Caco-2 (cell line): ENCODE measurements at regions not wholly inside any gene's neighbourhood (a gene's known extent, or its start where the extent isn't known, plus 50 kb on each side); places are given as distances from the start of the nearest gene placed in this dataset.

Experiments used
- BruUV-seq: library from RNA; stranded (reverse); fragments of 400-500 nt; replicated peaks from 2 replicates; lab custom pipeline; 2021; lab: Mats Ljungman, UMichigan
- CTCF ChIA-PET: fragments of 300-600 bp; sonication (Branson Sonifier 250); formaldehyde crosslinking; loops from one replicate; lab custom pipeline; 2022; ENCODE audit warnings: antibody characterized with exemption; lab: Charles Lee
- POLR2A ChIA-PET: fragments of 300-600 bp; sonication (Branson Sonifier 250); formaldehyde crosslinking; loops from one replicate; lab custom pipeline; 2022; ENCODE audit warnings: antibody characterized with exemption; lab: Charles Lee
- DNase-seq, 2 experiments: peaks; one replicate each; pipeline versions ENCODE4 v3.0.0 to v3.0.0-alpha.2; 2020 to 2022
- H3K27me3 ChIP-seq: replicated peaks from 2 replicates; pipeline ENCODE4 v1.6.0; 2011; ENCODE audit warnings: low read length; ENCODE audit not compliant: control insufficient read depth, insufficient read depth
- H3K36me3 ChIP-seq: 2 replicates; pipeline ENCODE4 v1.5.1; 2011; ENCODE audit warnings: low read length; ENCODE audit not compliant: control insufficient read depth, insufficient read depth
- H3K4me1 ChIP-seq: fragments of 250-450 bp; sonication (Bioruptor Pico); 2 replicates; pipeline ENCODE4 v1.5.1; 2020; ENCODE audit warnings: mild to moderate bottlenecking
- H3K4me3 ChIP-seq: 2 replicates; pipeline ENCODE4 v1.5.1; 2011; ENCODE audit warnings: low read depth, mild to moderate bottlenecking, control low read depth, low read length
- H3K9me3 ChIP-seq: fragments of 250-450 bp; sonication (Bioruptor Pico); 2 replicates; pipeline ENCODE4 v1.5.1; 2020; ENCODE audit warnings: mild to moderate bottlenecking, moderate library complexity
- H3K27ac Mint-ChIP-seq: one replicate; pipeline ENCODE4 v1.8.0; 2022; ENCODE audit warnings: mixed read lengths; ENCODE audit not compliant: unreplicated experiment
- H3K27me3 Mint-ChIP-seq: one replicate; pipeline ENCODE4 v1.8.0; 2022; ENCODE audit warnings: mixed read lengths; ENCODE audit not compliant: insufficient read depth, unreplicated experiment
- H3K36me3 Mint-ChIP-seq: one replicate; pipeline ENCODE4 v1.8.0; 2022; ENCODE audit warnings: mild to moderate bottlenecking, mixed read lengths; ENCODE audit not compliant: insufficient read depth, unreplicated experiment
- H3K4me1 Mint-ChIP-seq: one replicate; pipeline ENCODE4 v1.8.0; 2022; ENCODE audit warnings: low read depth, mixed read lengths; ENCODE audit not compliant: unreplicated experiment
- H3K4me3 Mint-ChIP-seq: one replicate; pipeline ENCODE4 v1.8.0; 2022; ENCODE audit warnings: mild to moderate bottlenecking, moderate library complexity, mixed read lengths; ENCODE audit not compliant: unreplicated experiment
- H3K9me3 Mint-ChIP-seq: one replicate; pipeline ENCODE4 v1.8.0; 2022; ENCODE audit warnings: mixed read lengths; ENCODE audit not compliant: unreplicated experiment
- intact Hi-C: fragments of 100-400 bp; cut with micrococcal nuclease; formaldehyde crosslinking; loops from one replicate; pipeline ENCODE4 v1.10.0; 2022; ENCODE audit not compliant: unreplicated experiment
- TF ChIP-seq, protein P1 (sequence below), 2 experiments: fragments of 200-600 bp in 1 of 2; IDR thresholded peaks; 1 replicate in 1 of 2; 2 replicates in 1 of 2; pipeline versions ENCODE4 v1.5.1 to v1.8.0; 2011 to 2022; ENCODE audit warnings: antibody characterized with exemption in 1 of 2, control low read depth in 1 of 2, inconsistent platforms in 1 of 2, low read depth in 1 of 2, low read length in 1 of 2, mild to moderate bottlenecking in 1 of 2, moderate library complexity in 1 of 2; ENCODE audit not compliant: insufficient read depth in 1 of 2, severe bottlenecking in 1 of 2, unreplicated experiment in 1 of 2

DNA sequence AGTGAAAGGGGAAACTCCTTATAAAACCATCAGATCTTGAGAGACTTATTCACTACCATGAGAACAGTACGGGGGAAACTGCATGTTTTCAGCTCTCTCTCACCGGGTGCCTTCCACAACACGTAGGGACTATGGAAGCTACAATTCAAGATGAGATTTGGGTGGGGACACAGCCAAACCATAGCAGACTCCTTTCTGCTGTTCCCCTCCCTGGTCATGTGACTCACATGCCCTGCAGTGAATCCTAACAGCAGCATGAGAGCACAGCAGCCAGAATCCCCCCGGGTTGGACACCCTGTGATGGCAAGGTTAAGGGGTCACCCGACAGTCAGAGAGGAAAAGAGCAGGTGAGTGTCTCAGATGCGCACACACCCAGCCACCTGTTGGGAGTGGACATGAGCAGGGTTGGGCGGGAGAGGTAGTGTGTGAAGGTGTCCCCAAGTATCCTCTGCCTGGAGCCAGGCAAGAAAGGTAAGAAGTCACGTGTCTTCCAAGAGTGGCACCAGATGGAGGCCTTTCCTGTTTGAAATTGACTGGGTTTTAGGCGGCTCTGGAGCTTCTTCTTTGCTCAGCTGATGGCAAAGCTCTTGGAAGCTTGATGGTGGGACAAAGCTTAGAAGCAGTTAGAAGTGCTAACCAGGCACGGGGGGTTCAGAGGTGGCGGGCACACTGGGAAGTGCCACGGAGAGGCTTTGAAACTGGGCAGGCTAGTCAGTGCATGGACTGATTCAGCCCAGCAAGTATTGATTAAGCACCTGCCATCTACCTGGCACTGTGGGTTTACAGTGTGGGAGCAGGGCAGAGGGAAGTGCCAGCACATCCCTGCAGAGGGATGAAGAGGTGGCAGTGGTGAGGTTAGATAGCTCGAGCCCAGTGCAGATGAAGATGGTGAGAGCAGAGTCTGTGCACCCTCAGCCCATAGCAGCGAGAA lies 68.7 kb downstream of the RHOB start:
- H3K36me3 Mint-ChIP-seq: no peaks in the 10 kb centered on the region
- Histone ChIP-seq H3K36me3 (no peaks in the 10 kb centered on the region), H3K27me3 (no peaks in the 10 kb centered on the region), H3K4me1 (no peaks in the 10 kb centered on the region), H3K9me3 (0 out of 2 replicates have a peak, but pooled peaks cover 3% of the 10 kb centered on the region), H3K4me3 (no peak overlapping the region)
- H3K4me3 Mint-ChIP-seq: no peak overlapping the region
- no peak for DNase-seq
- no peaks in the 10 kb centered on the region for H3K27me3 Mint-ChIP-seq
- H3K27ac Mint-ChIP-seq: no peak overlapping the region
- intact Hi-C loops: no loop called here
- H3K4me1 Mint-ChIP-seq: no peaks in the 10 kb centered on the region
- BruUV-seq: no TSS peak
- ChIA-PET CTCF (no interaction called here), POLR2A (no interaction called here)
- TF ChIP-seq, protein P1, sequence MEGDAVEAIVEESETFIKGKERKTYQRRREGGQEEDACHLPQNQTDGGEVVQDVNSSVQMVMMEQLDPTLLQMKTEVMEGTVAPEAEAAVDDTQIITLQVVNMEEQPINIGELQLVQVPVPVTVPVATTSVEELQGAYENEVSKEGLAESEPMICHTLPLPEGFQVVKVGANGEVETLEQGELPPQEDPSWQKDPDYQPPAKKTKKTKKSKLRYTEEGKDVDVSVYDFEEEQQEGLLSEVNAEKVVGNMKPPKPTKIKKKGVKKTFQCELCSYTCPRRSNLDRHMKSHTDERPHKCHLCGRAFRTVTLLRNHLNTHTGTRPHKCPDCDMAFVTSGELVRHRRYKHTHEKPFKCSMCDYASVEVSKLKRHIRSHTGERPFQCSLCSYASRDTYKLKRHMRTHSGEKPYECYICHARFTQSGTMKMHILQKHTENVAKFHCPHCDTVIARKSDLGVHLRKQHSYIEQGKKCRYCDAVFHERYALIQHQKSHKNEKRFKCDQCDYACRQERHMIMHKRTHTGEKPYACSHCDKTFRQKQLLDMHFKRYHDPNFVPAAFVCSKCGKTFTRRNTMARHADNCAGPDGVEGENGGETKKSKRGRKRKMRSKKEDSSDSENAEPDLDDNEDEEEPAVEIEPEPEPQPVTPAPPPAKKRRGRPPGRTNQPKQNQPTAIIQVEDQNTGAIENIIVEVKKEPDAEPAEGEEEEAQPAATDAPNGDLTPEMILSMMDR (IDR thresholded peaks at IDR 0.05; ENCODE audit: insufficient read depth in 1 of 2, low read depth in 1 of 2, low read length in 1 of 2, severe bottlenecking in 1 of 2, unreplicated experiment in 1 of 2): no peak
- H3K9me3 Mint-ChIP-seq: peaks cover 9% of the 10 kb centered on the region

DNA sequence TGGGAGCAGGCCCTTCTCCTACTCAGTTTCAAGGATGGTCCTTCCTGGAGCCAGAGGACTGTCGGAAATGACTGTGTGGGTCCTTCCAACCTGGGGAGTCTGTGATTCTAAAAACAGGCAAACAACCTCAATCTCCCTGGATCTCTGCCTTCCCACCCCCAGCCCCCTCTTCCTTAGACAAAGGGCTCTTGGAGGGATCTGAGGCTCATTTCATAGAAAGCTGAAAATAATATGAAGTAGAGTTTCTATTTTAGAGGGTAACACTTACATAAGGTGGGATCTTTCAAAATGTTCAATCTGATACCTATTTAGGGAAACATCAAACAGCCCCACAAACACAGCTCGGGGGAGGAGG lies 69.4 kb downstream of the RHOB start:
- Histone ChIP-seq H3K36me3 (no peaks in the 10 kb centered on the region), H3K4me3 (no peak overlapping the region), H3K4me1 (no peaks in the 10 kb centered on the region), H3K9me3 (0 out of 2 replicates have a peak, but pooled peaks cover 3% of the 10 kb centered on the region), H3K27me3 (no peaks in the 10 kb centered on the region)
- no peaks in the 10 kb centered on the region for H3K36me3 Mint-ChIP-seq
- H3K4me3 Mint-ChIP-seq: no peak overlapping the region
- H3K4me1 Mint-ChIP-seq: no peaks in the 10 kb centered on the region
- H3K9me3 Mint-ChIP-seq: peaks cover 9% of the 10 kb centered on the region
- no peak overlapping the region for H3K27ac Mint-ChIP-seq
- BruUV-seq: no TSS peak
- no peaks in the 10 kb centered on the region for H3K27me3 Mint-ChIP-seq
- DNase-seq: no peak
- intact Hi-C loops: no loop called here
- POLR2A ChIA-PET: no interaction called here
- CTCF ChIA-PET: no interaction called here
- TF ChIP-seq, protein P1 (IDR thresholded peaks at IDR 0.05; ENCODE audit: insufficient read depth in 1 of 2, low read depth in 1 of 2, low read length in 1 of 2, severe bottlenecking in 1 of 2, unreplicated experiment in 1 of 2): no peak

DNA sequence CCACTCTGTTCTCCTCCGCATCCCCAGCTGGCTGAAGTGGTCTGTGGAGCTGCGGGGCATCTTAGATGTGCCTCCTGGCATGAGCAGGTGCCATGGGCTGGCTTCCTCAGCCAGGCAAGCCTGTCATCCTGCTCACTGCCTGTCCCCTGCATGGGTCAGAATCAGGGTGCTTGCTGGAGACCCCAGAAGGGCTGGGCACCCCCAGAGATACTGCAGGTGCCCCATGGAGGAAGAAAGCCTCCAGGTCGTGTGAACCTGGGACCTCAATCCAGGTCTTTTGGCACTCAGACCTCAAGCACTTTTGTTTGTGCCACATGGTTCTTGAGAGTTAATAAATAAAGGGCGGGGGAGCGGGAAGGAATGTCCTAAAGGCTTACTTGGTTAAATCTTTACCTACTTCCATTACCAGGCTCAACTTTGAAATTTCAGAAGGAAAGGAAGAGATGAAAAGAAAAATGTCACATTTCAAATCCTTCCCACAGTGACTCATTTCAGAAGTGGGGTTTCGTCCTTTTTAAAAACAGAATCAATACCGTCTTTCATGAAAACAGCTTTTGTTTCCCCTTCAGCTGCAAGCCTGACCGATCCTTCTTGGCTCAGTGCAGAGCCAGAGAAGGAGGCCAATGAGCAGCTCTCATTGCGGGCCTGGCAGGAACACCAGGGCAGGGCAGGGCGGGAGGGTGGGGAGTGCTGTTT lies 69.9 kb downstream of the RHOB start:
- Mint-ChIP-seq H3K27me3 (no peaks in the 10 kb centered on the region), H3K4me1 (no peaks in the 10 kb centered on the region), H3K9me3 (peaks cover 9% of the 10 kb centered on the region), H3K4me3 (no peak overlapping the region), H3K27ac (no peak overlapping the region), H3K36me3 (no peaks in the 10 kb centered on the region)
- H3K4me3 ChIP-seq: no peak overlapping the region
- BruUV-seq: no TSS peak
- intact Hi-C loops: no loop called here
- no peak for DNase-seq
- CTCF ChIA-PET: no interaction called here
- H3K27me3 ChIP-seq: no peaks in the 10 kb centered on the region
- no peaks in the 10 kb centered on the region for H3K4me1 ChIP-seq
- POLR2A ChIA-PET: no interaction called here
- no peaks in the 10 kb centered on the region for H3K36me3 ChIP-seq
- H3K9me3 ChIP-seq: 0 out of 2 replicates have a peak, but pooled peaks cover 3% of the 10 kb centered on the region
- TF ChIP-seq, protein P1 (IDR thresholded peaks at IDR 0.05; ENCODE audit: insufficient read depth in 1 of 2, low read depth in 1 of 2, low read length in 1 of 2, severe bottlenecking in 1 of 2, unreplicated experiment in 1 of 2): no peak
